Trophoblast cell (in vitro differentiated cells and primary cell): ENCODE measurements at regions not wholly inside any gene's neighbourhood (a gene's known extent, or its start where the extent isn't known, plus 50 kb on each side); places are given as distances from the start of the nearest gene placed in this dataset.

Experiments used
- DNase-seq, 2 donors: peaks; one replicate each; pipeline ENCODE4 v3.0.0-alpha.2; 2016
- H2AFZ ChIP-seq: 2 replicates; pipeline ENCODE4 v1.6.1; 2013; ENCODE audit warnings: low read length, moderate library complexity, mild to moderate bottlenecking; ENCODE audit not compliant: insufficient read depth, poor library complexity
- H2AK5ac ChIP-seq: 2 replicates; pipeline ENCODE4 v1.6.1; 2013; ENCODE audit warnings: mild to moderate bottlenecking, low read length
- H2BK120ac ChIP-seq: 2 replicates; pipeline ENCODE4 v1.6.1; 2013; ENCODE audit warnings: low read length, mild to moderate bottlenecking, moderate library complexity; ENCODE audit not compliant: insufficient read depth, poor library complexity
- H2BK12ac ChIP-seq: 2 replicates; pipeline ENCODE4 v1.6.1; 2013; ENCODE audit warnings: mild to moderate bottlenecking, low read length, moderate library complexity
- H2BK5ac ChIP-seq: 2 replicates; pipeline ENCODE4 v1.6.1; 2013; ENCODE audit warnings: low read length, low read depth, moderate library complexity, mild to moderate bottlenecking; ENCODE audit not compliant: poor library complexity
- H3K14ac ChIP-seq: 2 replicates; pipeline ENCODE4 v1.6.1; 2013; ENCODE audit warnings: mild to moderate bottlenecking, low read length
- H3K18ac ChIP-seq: 2 replicates; pipeline ENCODE4 v1.6.1; 2013; ENCODE audit warnings: mild to moderate bottlenecking, low read length
- H3K23ac ChIP-seq: 2 replicates; pipeline ENCODE4 v1.6.1; 2013; ENCODE audit warnings: low read length
- H3K27ac ChIP-seq: 2 replicates; pipeline ENCODE4 v1.5.1; 2013; ENCODE audit warnings: low read depth, mild to moderate bottlenecking, inconsistent platforms, low read length, moderate library complexity
- H3K27me3 ChIP-seq: 2 replicates; pipeline ENCODE4 v1.6.1; 2013; ENCODE audit warnings: inconsistent platforms, mild to moderate bottlenecking, low read length, moderate library complexity; ENCODE audit not compliant: insufficient read depth
- H3K36me3 ChIP-seq, 2 experiments: 1 replicate in 1 of 2; 2 replicates in 1 of 2; pipeline ENCODE4 v1.6.1; 2013; ENCODE audit warnings: low read length in 2 of 2, mild to moderate bottlenecking in 2 of 2, moderate library complexity in 1 of 2; ENCODE audit not compliant: insufficient read depth in 2 of 2, control insufficient read depth in 1 of 2
- H3K4ac ChIP-seq: 2 replicates; pipeline ENCODE4 v1.6.1; 2013; ENCODE audit warnings: low read depth, mild to moderate bottlenecking, low read length, moderate library complexity
- H3K4me1 ChIP-seq, 2 experiments: 1 replicate in 1 of 2; 2 replicates in 1 of 2; pipeline ENCODE4 v1.6.1; 2013; ENCODE audit warnings: low read length in 2 of 2, mild to moderate bottlenecking in 2 of 2, moderate library complexity in 1 of 2; ENCODE audit not compliant: insufficient read depth in 2 of 2, control insufficient read depth in 1 of 2
- H3K4me2 ChIP-seq: 2 replicates; pipeline ENCODE4 v1.6.1; 2013; ENCODE audit warnings: inconsistent platforms, mild to moderate bottlenecking, low read length, moderate library complexity
- H3K4me3 ChIP-seq: 2 replicates; pipeline ENCODE4 v1.5.1; 2013; ENCODE audit warnings: mild to moderate bottlenecking, low read depth, low read length, inconsistent platforms
- H3K79me1 ChIP-seq: one replicate; pipeline ENCODE4 v1.6.1; 2013; ENCODE audit warnings: low read length
- H3K79me2 ChIP-seq: 2 replicates; pipeline ENCODE4 v1.6.1; 2013; ENCODE audit warnings: low read length, mild to moderate bottlenecking; ENCODE audit not compliant: control insufficient read depth, insufficient read depth, poor library complexity
- H3K9ac ChIP-seq: 2 replicates; pipeline ENCODE4 v1.6.1; 2013; ENCODE audit warnings: mild to moderate bottlenecking, low read length
- H3K9me3 ChIP-seq: 2 replicates; pipeline ENCODE4 v1.6.1; 2013; ENCODE audit warnings: low read depth, mild to moderate bottlenecking, control low read depth, inconsistent platforms, low read length; ENCODE audit not compliant: insufficient read depth
- H4K12ac ChIP-seq: 2 replicates; pipeline ENCODE4 v1.6.1; 2013; ENCODE audit warnings: low read depth, mild to moderate bottlenecking, low read length, moderate library complexity
- H4K8ac ChIP-seq: 2 replicates; pipeline ENCODE4 v1.6.1; 2013; ENCODE audit warnings: low read depth, mild to moderate bottlenecking, low read length, moderate library complexity
- H4K91ac ChIP-seq: one replicate; pipeline ENCODE4 v1.6.1; 2013; ENCODE audit warnings: low read depth, mild to moderate bottlenecking, low read length, moderate library complexity
- WGBS: extraction: QIAGEN DNeasy Blood & Tissue Kit; methylation state at CpG from one replicate; pipeline ENCODE4 v1.1.7; 2013; ENCODE audit warnings: missing lambda C conversion rate; ENCODE audit not compliant: insufficient read length, insufficient coverage; ENCODE audit errors: extremely low coverage; 5-methylcytosine and 5-hydroxymethylcytosine counted together

GRCh38 chr7:89549768-89550167, 604.5 kb upstream of the STEAP1 start:
- Histone ChIP-seq H3K4me2 (no peak overlapping the region), H3K18ac (no peak overlapping the region), H3K27me3 (no peaks in the 10 kb centered on the region), H3K4ac (no peak overlapping the region), H3K14ac (no peak overlapping the region), H4K8ac (no peak overlapping the region), H2BK12ac (no peak overlapping the region), H4K91ac (no peak overlapping the region), H3K79me1 (no peaks in the 10 kb centered on the region), H3K4me3 (no peak overlapping the region), H3K27ac (no peak overlapping the region), H3K4me1 (no peaks in the 10 kb centered on the region), H2AK5ac (no peak overlapping the region), H3K9me3 (no peaks in the 10 kb centered on the region), H4K12ac (no peak overlapping the region), H3K9ac (no peak overlapping the region), H2AFZ (no peak overlapping the region), H2BK5ac (no peak overlapping the region), H3K79me2 (no peaks in the 10 kb centered on the region), H2BK120ac (no peak overlapping the region), H3K23ac (no peak overlapping the region), H3K36me3 (no peaks in the 10 kb centered on the region)
- WGBS, result no CpG with 5 or more reads among the region's 1 CpG
- no peak for DNase-seq

- H3K27ac ChIP-seq, result no peak overlapping the region
- H3K36me3 ChIP-seq, result no peaks in the 10 kb centered on the region
- no peak overlapping the region for H3K23ac ChIP-seq
- no peak overlapping the region for H3K4me3 ChIP-seq
- no peak overlapping the region for H4K12ac ChIP-seq
- H3K4me1 ChIP-seq, result no peaks in the 10 kb centered on the region
- no peak overlapping the region for H3K14ac ChIP-seq
- H3K4me2 ChIP-seq, result no peak overlapping the region
- H3K9ac ChIP-seq, result no peak overlapping the region
- H4K8ac ChIP-seq, result no peak overlapping the region
- no peaks in the 10 kb centered on the region for H3K9me3 ChIP-seq
- no peak overlapping the region for H2AK5ac ChIP-seq
- no peak overlapping the region for H3K18ac ChIP-seq
- H3K79me2 ChIP-seq, result no peaks in the 10 kb centered on the region
- H2BK120ac ChIP-seq, result no peak overlapping the region
- no CpG with 5 or more reads among the region's 5 CpGs for WGBS
- DNase-seq, result peak in 1 of 2 donors; percentile 11
- H2BK5ac ChIP-seq, result no peak overlapping the region
- no peaks in the 10 kb centered on the region for H3K79me1 ChIP-seq
- no peak overlapping the region for H4K91ac ChIP-seq
- no peaks in the 10 kb centered on the region for H3K27me3 ChIP-seq
- H2AFZ ChIP-seq, result no peak overlapping the region
- H3K4ac ChIP-seq, result no peak overlapping the region
- H2BK12ac ChIP-seq, result no peak overlapping the region
Observed at GRCh38 chr7:89554209-89554608, 600.1 kb upstream of the STEAP1 start.

- Histone ChIP-seq H3K27ac (no peak overlapping the region), H2BK120ac (no peak overlapping the region), H3K79me1 (no peaks in the 10 kb centered on the region), H3K79me2 (no peaks in the 10 kb centered on the region), H3K4me2 (no peak overlapping the region), H4K91ac (no peak overlapping the region), H2AK5ac (no peak overlapping the region), H2BK12ac (no peak overlapping the region), H2AFZ (no peak overlapping the region), H3K4ac (no peak overlapping the region), H3K9me3 (no peaks in the 10 kb centered on the region), H3K27me3 (no peaks in the 10 kb centered on the region), H3K23ac (no peak overlapping the region), H2BK5ac (no peak overlapping the region), H3K18ac (no peak overlapping the region), H3K4me3 (no peak overlapping the region), H4K12ac (no peak overlapping the region), H3K9ac (no peak overlapping the region), H3K14ac (no peak overlapping the region), H3K36me3 (no peaks in the 10 kb centered on the region), H3K4me1 (no peaks in the 10 kb centered on the region), H4K8ac (no peak overlapping the region)
- no peak for DNase-seq
- WGBS, result no CpG with 5 or more reads among the region's 3 CpGs
Observed at GRCh38 chr7:89559596-89559995, 594.7 kb upstream of the STEAP1 start.

- no peak overlapping the region for H3K4me3 ChIP-seq
- no peaks in the 10 kb centered on the region for H3K4me1 ChIP-seq
- H2AK5ac ChIP-seq, result no peak overlapping the region
- H3K4ac ChIP-seq, result no peak overlapping the region
- H3K9ac ChIP-seq, result no peak overlapping the region
- H3K9me3 ChIP-seq, result no peaks in the 10 kb centered on the region
- H2BK12ac ChIP-seq, result no peak overlapping the region
- H2AFZ ChIP-seq, result no peak overlapping the region
- H3K23ac ChIP-seq, result no peak overlapping the region
- no peak overlapping the region for H2BK120ac ChIP-seq
- no peak overlapping the region for H4K12ac ChIP-seq
- no peak overlapping the region for H3K4me2 ChIP-seq
- H2BK5ac ChIP-seq, result no peak overlapping the region
- no CpG with 5 or more reads among the region's 1 CpG for WGBS
- H3K27ac ChIP-seq, result no peak overlapping the region
- no peaks in the 10 kb centered on the region for H3K27me3 ChIP-seq
- no peaks in the 10 kb centered on the region for H3K36me3 ChIP-seq
- no peak overlapping the region for H4K8ac ChIP-seq
- no peak overlapping the region for H3K18ac ChIP-seq
- H3K79me1 ChIP-seq, result no peaks in the 10 kb centered on the region
- DNase-seq, result no peak
- H4K91ac ChIP-seq, result no peak overlapping the region
- no peaks in the 10 kb centered on the region for H3K79me2 ChIP-seq
- no peak overlapping the region for H3K14ac ChIP-seq
Observed at GRCh38 chr7:89563597-89563996, 590.7 kb upstream of the STEAP1 start.
